ENCODE measurements at regions not wholly inside any gene's neighbourhood (a gene's known extent, or its start where the extent isn't known, plus 50 kb on each side); places are given as distances from the start of the nearest gene placed in this dataset.

- H3K36me3 ChIP-seq (ENCODE audit: insufficient read depth) = no peaks in the 10 kb centered on the region
- no peak overlapping the region for H3K27ac ChIP-seq (ENCODE audit: low read depth)
Measured at GRCh38 chr18:39460136-39460535, 1894.5 kb upstream of the CELF4 start.

More at GRCh38 chr18:39460136-39460535, 1894.5 kb upstream of the CELF4 start:
- H3K4me3 Mint-ChIP-seq = no peak overlapping the region
- ATAC-seq = no peak
- no peaks in the 10 kb centered on the region; the same call in 2 of the 3 replicates for H3K36me3 Mint-ChIP-seq (ENCODE audit: low read depth)
- H2AFZ ChIP-seq = no peak overlapping the region
- no peak for TF ChIP-seq NANOG (IDR thresholded peaks at IDR 0.05; ENCODE audit: borderline replicate concordance)
- no peak for TF ChIP-seq EZH2 (IDR thresholded peaks at IDR 0.05; ENCODE audit: low read depth, unreplicated experiment)
- TF ChIP-seq CREB1 (CRISPR knock-in tag; IDR thresholded peaks at IDR 0.05; ENCODE audit: low read depth) = no peak
- TF ChIP-seq, protein P1, sequence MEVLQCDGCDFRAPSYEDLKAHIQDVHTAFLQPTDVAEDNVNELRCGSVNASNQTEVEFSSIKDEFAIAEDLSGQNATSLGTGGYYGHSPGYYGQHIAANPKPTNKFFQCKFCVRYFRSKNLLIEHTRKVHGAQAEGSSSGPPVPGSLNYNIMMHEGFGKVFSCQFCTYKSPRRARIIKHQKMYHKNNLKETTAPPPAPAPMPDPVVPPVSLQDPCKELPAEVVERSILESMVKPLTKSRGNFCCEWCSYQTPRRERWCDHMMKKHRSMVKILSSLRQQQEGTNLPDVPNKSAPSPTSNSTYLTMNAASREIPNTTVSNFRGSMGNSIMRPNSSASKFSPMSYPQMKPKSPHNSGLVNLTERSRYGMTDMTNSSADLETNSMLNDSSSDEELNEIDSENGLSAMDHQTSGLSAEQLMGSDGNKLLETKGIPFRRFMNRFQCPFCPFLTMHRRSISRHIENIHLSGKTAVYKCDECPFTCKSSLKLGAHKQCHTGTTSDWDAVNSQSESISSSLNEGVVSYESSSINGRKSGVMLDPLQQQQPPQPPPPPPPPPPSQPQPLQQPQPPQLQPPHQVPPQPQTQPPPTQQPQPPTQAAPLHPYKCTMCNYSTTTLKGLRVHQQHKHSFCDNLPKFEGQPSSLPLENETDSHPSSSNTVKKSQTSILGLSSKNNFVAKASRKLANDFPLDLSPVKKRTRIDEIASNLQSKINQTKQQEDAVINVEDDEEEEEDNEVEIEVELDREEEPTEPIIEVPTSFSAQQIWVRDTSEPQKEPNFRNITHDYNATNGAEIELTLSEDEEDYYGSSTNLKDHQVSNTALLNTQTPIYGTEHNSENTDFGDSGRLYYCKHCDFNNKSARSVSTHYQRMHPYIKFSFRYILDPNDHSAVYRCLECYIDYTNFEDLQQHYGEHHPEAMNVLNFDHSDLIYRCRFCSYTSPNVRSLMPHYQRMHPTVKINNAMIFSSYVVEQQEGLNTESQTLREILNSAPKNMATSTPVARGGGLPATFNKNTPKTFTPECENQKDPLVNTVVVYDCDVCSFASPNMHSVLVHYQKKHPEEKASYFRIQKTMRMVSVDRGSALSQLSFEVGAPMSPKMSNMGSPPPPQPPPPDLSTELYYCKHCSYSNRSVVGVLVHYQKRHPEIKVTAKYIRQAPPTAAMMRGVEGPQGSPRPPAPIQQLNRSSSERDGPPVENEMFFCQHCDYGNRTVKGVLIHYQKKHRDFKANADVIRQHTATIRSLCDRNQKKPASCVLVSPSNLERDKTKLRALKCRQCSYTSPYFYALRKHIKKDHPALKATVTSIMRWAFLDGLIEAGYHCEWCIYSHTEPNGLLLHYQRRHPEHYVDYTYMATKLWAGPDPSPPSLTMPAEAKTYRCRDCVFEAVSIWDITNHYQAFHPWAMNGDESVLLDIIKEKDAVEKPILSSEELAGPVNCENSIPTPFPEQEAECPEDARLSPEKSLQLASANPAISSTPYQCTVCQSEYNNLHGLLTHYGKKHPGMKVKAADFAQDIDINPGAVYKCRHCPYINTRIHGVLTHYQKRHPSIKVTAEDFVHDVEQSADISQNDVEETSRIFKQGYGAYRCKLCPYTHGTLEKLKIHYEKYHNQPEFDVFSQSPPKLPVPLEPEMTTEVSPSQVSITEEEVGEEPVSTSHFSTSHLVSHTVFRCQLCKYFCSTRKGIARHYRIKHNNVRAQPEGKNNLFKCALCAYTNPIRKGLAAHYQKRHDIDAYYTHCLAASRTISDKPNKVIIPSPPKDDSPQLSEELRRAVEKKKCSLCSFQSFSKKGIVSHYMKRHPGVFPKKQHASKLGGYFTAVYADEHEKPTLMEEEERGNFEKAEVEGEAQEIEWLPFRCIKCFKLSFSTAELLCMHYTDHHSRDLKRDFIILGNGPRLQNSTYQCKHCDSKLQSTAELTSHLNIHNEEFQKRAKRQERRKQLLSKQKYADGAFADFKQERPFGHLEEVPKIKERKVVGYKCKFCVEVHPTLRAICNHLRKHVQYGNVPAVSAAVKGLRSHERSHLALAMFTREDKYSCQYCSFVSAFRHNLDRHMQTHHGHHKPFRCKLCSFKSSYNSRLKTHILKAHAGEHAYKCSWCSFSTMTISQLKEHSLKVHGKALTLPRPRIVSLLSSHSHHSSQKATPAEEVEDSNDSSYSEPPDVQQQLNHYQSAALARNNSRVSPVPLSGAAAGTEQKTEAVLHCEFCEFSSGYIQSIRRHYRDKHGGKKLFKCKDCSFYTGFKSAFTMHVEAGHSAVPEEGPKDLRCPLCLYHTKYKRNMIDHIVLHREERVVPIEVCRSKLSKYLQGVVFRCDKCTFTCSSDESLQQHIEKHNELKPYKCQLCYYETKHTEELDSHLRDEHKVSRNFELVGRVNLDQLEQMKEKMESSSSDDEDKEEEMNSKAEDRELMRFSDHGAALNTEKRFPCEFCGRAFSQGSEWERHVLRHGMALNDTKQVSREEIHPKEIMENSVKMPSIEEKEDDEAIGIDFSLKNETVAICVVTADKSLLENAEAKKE (CRISPR knock-in tag; IDR thresholded peaks at IDR 0.05) = no peak
- TF ChIP-seq REST (IDR thresholded peaks at IDR 0.05; ENCODE audit: unreplicated experiment) = no peak
- no peak for TF ChIP-seq JUNB (IDR thresholded peaks at IDR 0.05; ENCODE audit: unreplicated experiment)
- TF ChIP-seq, protein P2, sequence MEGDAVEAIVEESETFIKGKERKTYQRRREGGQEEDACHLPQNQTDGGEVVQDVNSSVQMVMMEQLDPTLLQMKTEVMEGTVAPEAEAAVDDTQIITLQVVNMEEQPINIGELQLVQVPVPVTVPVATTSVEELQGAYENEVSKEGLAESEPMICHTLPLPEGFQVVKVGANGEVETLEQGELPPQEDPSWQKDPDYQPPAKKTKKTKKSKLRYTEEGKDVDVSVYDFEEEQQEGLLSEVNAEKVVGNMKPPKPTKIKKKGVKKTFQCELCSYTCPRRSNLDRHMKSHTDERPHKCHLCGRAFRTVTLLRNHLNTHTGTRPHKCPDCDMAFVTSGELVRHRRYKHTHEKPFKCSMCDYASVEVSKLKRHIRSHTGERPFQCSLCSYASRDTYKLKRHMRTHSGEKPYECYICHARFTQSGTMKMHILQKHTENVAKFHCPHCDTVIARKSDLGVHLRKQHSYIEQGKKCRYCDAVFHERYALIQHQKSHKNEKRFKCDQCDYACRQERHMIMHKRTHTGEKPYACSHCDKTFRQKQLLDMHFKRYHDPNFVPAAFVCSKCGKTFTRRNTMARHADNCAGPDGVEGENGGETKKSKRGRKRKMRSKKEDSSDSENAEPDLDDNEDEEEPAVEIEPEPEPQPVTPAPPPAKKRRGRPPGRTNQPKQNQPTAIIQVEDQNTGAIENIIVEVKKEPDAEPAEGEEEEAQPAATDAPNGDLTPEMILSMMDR (conservative IDR thresholded peaks at IDR 0.05; ENCODE audit: low read depth in 2 of 2) = no peak
- no peak for TF ChIP-seq ZNF331 (CRISPR knock-in tag; IDR thresholded peaks at IDR 0.05; ENCODE audit: low read depth)
- no peak overlapping the region for H3K4me3 ChIP-seq
- DNase-seq (ENCODE audit: low spot score) = no peak
- H3K27ac Mint-ChIP-seq = no peak overlapping the region
- H3K4me2 ChIP-seq = no peak overlapping the region
- H3K4me1 ChIP-seq (ENCODE audit: insufficient read depth) = peaks cover under 1% of the 10 kb centered on the region; the same call in 1 of the 2 replicates
- no peaks in the 10 kb centered on the region for H3K9me2 ChIP-seq (ENCODE audit: insufficient read depth)
- H3K4me1 Mint-ChIP-seq = peaks cover 2% of the 10 kb centered on the region; the same call in 1 of the 3 replicates
- no peaks in the 10 kb centered on the region for H3K27me3 ChIP-seq (ENCODE audit: insufficient read depth)
- H3F3A ChIP-seq (replicated peaks; ENCODE audit: low read depth) = no peaks in the 10 kb centered on the region
- peaks cover 3% of the 10 kb centered on the region; the same call in 2 of the 3 replicates for H3K9me3 Mint-ChIP-seq
- H3K27me3 Mint-ChIP-seq (ENCODE audit: insufficient read depth, low read depth, poor library complexity) = peaks cover 3% of the 10 kb centered on the region
- H3K79me2 ChIP-seq (replicated peaks; ENCODE audit: insufficient read depth) = no peaks in the 10 kb centered on the region
- H4K20me1 ChIP-seq (replicated peaks; ENCODE audit: insufficient read depth) = no peaks in the 10 kb centered on the region

All from GM23338 (cell line).